Activated naive CD4-positive, alpha-beta T cell (primary cell): ENCODE measurements at regions not wholly inside any gene's neighbourhood (a gene's known extent, or its start where the extent isn't known, plus 50 kb on each side); places are given as distances from the start of the nearest gene placed in this dataset.

Experiments used
- DNase-seq, 4 experiments: peaks; one replicate each; lab custom pipeline; 2025; lab: John Stamatoyannopoulos, UW

DNA sequence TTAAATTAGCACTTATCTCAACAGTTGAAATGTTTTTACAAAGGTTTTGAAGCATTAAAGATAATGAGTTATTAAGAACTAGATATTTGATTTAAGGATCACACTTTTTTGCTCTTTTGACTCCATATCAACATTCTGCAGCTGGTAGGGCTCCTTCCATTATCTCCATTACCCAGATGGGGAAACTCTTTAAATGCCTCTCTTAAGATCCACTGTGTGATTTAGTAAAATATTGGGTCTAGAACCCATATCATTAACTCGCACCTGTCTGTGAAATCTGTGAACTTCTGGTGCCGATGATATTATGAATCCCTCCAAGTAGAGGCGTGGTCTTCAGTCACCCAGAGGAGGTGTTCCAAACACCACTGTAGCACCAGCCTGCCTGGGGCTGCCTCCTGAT, 466.2 kb downstream of the TSN start:
- no peak for DNase-seq

DNA sequence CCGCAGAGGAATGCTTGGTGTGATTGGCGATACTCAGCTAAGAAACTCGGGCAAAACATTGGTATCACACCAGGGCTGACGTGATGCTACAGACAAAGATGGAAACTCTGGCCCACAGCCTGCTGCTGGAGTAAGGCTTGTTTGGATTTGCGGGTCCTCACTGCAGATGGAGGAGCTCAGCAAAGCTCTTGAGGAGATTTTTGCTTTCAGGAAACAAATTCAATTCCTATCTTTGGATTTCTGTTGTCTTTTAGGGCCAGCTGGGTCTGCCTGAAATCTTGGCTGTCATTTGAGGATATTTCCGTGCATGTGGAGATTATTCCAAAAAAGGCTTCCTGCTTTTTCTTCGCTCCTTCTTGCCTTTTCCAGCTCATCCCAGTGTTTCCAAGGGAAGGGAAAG, 475.8 kb downstream of the TSN start:
- no peak for DNase-seq

DNA sequence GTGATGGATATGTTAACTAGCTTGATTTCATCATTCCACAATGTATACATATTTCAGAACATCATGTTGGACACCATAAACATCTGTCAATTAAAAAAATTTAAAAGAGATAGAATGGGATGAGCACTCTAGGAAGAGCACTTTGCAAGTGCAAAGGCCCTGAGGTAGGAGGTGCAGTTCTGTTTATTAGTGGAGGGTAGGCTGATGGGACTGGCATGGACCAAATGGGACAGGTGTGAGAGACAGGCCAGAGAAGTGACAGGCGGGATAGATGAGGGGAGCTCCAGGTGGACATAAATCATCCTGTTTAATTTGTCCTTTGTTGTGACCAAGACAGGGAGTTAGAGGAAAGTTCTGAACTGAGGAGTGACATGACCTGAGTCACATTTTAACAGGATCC, 477.9 kb downstream of the TSN start:
- DNase-seq: no peak

DNA sequence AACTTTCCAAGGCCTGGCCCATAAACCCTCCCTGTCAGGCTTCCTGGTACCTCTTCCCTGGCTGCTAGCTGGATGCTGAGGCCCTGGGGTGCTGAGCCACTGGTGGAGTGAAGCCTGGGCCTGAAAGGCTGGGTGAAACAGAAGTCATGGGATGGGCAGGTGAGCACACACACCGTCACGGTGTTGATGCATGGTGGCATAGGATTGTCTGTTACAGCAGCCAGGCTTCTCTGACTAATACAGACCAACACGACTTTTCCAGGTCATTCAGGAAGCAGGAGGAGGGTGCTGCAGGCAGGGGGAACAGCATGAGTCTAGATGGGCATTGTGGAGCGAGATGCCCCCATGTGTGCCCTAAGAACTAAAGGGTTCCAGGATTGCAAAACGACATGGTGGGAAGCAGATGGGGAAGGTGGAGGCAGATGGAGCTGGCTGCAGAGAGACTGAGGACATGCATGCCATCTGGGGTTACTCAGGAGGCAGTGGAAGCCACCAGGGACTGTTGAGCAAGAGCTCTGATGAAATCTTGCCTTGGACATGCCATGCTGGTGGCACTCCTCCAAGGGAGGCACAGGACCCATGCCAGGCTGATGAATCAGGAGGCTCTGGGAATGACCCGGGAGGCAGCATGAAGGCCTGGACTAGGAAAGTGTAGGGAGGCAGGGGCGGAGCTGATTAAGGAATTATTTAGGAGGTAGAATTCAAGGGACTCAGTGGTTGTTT, 480.9 kb downstream of the TSN start:
- no peak for DNase-seq

DNA sequence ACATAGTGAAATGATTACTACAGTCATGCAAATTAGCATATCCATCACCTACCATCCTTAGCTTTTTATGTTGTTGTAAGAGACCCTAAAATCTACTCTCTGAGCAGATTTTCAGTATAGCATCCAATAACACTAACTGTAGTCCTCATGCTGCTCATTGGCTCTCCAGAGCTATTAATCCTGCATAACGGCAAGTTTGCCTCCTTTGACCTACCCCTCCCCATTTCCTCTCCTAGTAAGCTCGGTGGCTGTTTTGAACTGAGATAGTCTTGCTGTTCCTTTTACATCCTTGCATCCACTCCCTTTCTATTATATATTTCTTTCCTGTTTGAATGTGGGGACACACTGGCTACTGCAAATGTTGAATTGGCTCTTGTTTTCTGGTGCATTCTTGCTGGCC, 481.5 kb downstream of the TSN start:
- no peak for DNase-seq

DNA sequence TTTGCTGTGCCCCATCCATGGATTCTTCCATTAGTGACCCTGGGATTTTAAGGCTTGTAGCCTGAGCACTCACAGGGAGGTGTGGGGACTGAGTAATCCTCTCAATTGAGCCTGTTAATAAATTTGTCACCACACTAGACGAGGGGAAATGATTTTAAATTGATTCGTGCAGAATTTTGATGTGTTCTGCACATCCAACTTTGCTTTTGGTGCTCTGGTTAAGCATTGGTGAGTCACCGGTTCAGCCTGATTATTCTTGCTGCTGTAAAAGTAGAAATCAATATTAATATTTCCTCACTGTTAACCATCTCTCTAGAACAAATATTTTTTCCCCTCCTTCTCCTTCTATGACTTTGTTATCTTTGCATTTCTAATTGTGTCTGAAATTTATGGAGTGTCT, 482.0 kb downstream of the TSN start:
- no peak for DNase-seq

DNA sequence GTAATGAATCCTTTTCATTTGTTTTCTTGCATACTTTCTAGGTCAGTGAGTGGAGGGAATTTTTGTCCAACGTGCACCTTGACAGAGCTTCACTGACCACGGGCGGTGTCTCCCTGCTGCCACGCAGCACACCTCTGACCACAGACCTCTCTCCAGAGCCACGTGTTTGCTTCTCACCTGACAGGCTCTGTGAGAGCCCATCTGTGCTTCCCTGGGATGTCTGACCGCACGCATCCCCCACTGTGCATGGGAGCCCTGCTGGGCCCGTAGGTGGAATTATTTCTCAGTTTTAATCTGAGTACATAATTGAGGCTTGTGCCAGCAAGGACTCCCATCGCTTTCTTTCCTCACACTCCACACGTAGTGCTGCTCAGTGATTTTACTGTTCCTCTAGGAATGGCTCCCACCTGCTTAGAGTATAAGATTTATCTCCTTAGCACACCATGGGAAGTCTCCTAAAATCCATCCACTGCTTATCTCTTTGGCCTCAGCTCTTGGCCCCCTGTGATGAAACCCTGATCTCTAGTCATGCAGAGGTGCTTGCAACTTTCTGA, 482.6 kb downstream of the TSN start:
- DNase-seq: no peak

DNA sequence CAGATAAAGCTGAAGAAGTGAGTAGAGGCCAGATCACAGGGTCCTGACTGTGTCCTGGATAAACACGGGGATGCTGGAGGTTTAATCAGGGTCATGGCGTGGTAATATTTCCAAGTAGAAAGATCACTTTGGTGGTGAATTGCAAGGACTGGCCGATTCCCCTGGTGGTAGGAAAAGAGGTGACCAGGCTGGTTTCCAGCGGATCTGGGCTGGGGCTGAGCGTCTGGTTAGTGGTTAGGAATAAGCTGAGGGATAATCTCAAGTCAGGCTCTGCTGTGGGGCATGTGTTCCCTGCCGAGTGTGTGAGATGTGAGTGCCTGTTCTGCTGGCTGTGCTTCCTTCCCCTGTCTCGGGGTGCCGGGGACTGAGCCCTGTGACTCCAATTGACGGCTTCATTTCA, 484.0 kb downstream of the TSN start:
- no peak for DNase-seq

DNA sequence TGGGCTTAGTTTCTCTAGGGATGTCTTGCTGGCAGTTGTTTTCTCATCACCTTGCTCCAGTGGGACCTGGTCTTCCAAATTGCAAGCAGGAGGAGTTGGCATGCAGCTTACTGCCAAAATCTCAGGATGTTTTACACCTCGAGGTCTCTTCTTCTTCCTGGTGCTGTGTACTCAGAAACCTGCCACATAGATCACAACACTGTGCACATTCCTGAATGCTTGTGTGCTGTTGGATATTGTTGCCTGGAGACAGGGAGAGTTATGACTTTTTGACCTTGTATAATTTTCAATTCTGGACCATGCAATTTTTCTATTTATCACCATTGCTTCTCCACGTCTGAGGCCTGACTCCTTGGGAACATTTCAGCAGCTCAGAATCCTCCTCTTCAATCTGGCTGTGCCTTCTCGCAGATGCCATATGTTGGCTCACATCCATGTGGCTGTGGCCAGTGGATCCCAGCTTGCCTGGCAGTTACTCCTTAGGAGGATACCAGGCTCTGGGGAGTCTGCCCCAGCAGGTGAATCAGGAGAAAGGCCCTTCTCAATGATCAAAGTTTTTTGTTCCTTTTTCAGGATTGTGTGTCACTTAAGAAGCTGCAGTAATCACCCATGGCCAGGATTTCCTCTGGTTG, 489.3 kb downstream of the TSN start:
- DNase-seq: no peak

DNA sequence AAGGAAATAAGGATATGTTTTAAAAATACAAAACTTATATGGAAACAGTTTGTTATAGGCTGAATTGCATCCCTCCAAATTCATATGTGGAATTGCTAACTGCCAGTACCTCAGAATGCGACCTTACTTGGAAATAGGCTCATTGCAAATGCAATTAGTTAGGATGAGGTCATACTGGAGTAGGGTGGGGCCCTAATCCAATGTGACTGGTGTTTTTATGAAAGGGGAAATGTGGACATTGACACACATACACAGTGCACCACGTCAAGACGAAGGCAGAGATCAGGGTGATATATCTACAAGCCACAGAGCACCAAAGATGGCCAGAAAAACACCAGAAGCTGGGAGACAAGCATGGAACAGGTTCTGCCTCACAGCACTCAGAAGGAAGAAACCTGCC, 494.2 kb downstream of the TSN start:
- DNase-seq: no peak

DNA sequence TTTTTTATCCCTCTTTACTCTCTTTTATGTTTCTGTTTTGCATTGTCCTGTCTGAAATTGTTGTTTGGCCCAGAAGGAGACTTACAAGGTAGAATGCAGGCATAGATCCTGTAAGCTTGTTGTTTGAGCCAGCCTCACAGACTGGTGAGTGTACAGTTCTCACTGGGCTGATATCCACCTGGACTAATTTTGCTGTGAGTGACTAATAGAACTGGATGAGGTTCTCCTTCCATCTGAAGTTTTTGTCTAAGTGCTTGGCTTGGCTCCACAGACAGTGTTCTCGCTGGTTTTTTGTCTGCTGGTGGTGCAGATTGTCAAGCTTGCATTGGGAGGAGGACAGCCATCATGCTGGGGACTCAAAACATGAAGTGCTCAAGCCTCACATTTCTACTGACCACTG, 495.7 kb downstream of the TSN start:
- DNase-seq: no peak

DNA sequence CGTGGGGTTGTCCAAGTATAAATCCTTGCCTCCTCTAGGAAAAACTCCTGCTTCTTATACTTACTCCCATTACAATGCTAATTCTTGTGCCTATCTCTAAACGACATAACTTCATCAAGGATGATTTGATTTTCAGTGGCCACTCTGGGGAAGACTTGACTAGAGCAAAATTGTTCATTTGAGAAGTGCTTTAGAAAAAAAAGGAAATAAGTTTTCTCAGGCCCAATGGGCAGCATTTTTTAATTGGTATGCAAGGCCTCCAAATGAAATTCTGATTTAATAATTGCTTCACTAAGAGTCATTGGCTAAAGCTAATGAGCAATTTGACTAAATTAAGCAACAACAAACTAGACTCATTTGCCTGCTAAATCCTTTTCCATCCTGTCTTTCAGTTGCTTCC, 496.1 kb downstream of the TSN start:
- DNase-seq: no peak

DNA sequence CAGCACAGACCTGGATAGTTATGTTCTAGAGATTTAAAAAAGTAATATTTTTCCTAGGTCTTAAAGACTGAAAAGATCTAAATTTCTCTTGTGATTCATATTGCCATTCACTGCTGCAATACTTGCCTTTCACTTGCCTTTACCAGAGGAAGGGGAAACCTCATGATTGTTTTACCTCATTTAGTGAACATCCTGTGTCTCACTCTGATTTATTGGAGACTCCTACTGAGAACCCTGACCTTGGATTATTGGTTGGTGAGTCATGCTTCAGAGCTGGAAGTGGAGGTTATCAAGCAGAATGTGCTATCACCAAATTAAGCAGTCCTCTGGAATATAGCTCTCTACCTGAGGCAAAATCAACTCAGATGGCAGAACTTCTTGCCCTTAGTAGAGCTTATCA, 500.5 kb downstream of the TSN start:
- DNase-seq: no peak

DNA sequence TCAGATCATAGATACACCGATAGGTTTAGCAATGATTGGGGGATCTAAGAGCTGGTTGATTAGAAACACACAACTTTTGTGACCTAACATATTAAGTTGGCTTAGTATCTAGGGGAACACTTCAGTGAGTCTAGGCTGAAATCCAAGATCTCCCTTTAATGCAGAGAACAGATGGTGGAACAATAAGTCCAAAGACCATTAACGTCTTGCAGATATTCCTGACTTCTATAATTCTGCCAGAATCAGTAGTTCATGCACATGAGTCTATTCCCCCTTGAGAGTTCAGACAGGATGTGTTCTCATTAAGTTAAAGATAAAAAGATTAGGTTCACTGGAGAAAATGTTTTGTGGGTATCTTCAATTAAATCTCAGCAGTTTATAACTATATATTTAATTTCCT, 506.5 kb downstream of the TSN start:
- DNase-seq: no peak

DNA sequence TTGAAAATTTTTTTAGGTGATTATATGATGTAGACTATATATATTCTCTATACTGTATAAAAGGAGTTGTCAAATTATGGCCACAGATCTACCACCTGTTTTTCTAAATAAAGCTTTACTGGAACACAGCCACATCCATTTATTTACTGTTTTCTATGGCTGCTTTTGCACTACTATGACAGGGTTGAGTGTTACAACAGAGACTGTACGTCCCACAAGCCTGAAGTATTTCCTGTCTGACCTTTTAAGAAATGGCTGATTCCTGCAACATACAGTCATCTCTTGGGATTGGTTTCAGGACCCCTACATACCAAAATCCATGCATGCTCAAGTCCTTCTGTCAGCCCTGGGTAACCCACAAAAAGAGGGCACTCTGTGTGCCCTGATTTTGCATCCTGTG, 508.3 kb downstream of the TSN start:
- no peak for DNase-seq

DNA sequence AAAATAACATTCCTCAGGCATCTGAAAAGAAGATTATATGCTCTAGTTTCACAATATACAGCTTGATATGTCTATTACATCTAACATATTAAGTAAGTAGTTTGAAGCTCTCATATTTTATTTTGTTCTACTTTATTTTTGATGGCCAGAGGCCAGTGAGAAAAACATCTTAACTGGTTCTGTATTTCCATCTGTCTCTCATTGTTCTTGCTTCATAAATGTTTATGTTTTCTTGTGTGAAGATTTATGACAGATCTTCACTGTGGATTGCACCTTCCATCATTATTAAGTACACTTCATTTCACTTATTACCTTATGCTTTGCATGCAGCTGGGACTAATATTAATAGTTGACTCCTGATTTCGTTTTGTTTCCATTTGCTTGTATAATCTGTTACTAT, 511.2 kb downstream of the TSN start:
- no peak for DNase-seq

DNA sequence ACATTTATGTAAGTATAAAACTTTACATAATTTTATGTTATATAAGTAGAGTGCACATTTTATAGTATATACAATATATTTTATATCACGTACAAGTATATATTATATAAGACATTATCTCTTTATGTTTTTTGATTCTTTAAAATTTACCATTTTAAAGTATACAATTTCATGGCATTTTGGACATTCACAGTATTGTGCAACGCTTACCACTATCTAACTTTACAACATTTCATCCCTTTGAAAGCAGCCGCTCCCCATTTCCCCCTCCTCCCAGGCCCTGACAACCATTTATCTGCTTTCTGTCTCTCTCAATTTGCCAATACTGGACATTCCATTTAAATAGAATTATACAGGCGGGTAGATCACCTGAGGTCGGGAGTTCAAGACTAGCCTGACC, 512.5 kb downstream of the TSN start:
- DNase-seq: no peak

DNA sequence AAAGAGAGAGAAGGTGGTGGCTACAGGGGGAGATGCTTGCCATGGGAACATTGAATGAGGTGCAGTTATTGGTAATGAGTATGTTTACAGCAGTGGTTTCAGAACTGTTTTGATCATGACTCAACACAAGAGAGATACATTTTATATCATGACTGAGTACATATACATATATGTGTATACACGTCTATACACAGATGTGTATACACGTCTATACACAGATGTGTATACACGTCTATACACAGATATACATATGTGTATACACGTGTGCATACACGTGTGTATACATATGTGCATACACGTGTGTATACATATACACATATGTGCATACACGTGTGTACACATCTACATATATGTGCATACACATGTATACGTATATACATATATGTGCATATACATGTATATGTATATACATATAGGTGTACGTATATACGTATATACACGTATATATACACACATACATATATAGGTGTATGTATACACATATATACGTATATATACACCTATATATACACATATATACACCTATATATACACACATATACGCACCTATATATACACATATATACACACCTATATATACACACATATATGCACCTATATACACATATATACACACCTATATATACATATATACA, 518.5 kb downstream of the TSN start:
- DNase-seq: no peak

DNA sequence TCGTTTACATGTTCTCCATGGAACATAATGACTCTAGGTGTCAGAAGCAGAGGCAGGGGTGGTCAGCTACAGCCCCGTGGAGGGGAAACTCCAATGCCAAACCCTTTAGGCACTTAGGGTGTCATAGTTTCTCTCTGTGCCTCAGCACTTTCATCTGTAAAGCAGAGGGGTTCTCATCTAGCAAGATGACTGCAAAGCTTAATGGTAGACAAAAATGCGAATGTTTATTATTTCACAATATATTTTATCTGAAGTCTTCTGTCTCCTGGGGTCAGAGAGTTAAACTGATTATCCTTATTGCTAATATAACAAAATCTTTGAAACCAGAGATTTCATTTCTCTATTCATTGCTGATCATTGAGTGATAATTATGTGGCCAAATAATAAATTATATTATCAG, 522.5 kb downstream of the TSN start:
- no peak for DNase-seq

DNA sequence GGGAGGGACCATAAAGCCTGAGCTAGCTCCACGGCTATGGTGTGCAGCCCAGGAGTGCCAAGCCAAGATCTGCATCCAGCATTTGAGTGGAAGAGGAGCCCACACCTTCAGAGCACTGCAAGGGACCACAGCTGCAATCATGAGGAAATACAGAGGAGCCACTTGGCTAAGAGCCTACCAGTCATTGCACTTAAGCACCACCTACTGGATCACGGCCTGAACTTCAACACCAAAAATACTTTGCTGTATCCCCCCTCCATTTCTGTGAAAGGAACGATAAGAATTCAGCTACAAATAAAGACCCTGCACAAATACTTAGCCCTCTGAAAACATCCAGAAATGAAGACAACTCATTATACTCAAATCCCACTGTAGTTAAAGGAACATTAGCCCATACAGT, 545.3 kb downstream of the TSN start:
- DNase-seq: no peak

DNA sequence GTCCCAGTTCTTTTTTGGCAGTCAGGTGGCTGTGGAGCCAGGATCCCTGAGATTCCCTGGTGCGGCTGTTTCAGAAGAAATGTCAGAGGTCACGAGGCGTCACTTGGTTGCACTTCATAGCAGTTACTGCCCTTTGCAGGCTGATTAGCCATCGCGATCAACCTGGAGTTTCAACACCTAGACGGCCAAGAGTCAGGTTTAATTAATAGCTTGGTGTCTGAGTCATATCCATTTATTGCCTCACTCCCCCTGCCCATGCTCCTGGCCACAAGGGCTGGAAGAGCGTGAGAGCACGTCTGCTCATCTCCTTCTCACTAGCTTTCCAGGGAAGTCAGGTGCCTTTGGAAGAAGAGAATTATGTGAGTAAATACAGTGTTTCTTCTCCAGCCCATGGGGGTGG, 552.3 kb downstream of the TSN start:
- no peak for DNase-seq

DNA sequence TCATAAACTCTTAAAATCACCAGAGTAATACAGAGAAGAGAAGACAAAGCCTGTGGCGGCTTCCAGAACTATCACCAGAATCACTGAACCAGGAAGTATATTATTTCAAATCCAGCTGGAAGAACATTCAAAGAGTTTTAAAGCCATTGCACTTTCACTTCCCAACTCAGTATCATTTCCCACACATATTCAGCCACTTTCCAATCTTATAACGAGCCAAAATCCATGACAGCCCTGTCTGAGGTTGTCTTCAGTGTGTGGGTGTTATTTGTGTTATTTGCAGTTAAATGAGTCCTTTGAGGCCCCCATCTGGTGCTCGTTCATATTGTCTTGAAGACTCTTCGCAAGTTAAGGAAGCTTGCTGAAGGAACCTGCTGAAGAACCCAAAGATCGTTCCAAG, 559.9 kb downstream of the TSN start:
- no peak for DNase-seq

DNA sequence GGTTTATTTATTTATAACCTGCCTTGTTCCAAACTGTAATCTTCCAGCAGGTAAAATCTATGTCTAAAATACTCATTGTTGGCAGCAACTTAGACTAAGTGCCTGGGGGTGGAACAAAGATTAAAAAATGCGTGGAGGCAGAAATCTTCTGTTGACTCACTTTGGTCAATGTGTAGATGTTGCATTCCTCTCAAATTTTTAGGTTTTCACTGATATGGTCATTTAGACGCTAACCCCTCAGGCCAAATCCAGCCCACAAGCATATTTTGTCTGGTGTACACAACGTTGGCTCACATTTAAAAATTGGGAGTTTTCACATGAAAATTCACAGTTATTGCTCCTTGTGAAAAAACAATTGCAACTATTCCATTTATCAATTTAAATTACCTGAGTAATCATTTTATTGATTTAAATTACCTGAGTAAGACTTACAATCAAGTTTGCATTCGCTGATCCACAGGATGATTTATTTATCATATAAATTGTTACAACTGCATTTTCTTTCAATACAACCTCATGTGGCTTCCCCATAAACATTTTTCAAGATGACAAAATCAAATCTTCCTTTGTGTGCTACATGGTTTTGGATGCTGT, 564.2 kb downstream of the TSN start:
- no peak for DNase-seq
